Brain pericyte (primary cell): ENCODE measurements at regions not wholly inside any gene's neighbourhood (a gene's known extent, or its start where the extent isn't known, plus 50 kb on each side); places are given as distances from the start of the nearest gene placed in this dataset.

ENCODE experiments used
- DNase-seq: peaks from one replicate; pipeline ENCODE4 v3.0.0-alpha.2; 2012; ENCODE audit warnings: low read depth, low spot score

GRCh38 chr13:74414458-74414857, 280.3 kb upstream of the KLF12 start:
- no peak for DNase-seq

- DNase-seq, result no peak
Observed at GRCh38 chr13:74413482-74413881, 279.3 kb upstream of the KLF12 start.

- no peak for DNase-seq
Observed at GRCh38 chr13:74409551-74409950, 275.3 kb upstream of the KLF12 start.

GRCh38 chr13:74406420-74406819, 272.2 kb upstream of the KLF12 start:
- no peak for DNase-seq

GRCh38 chr13:74398599-74398998, 264.4 kb upstream of the KLF12 start:
- no peak for DNase-seq

GRCh38 chr13:74389056-74389455, 254.9 kb upstream of the KLF12 start:
- DNase-seq, result no peak

GRCh38 chr13:74388626-74389025, 254.4 kb upstream of the KLF12 start:
- DNase-seq, result no peak

GRCh38 chr13:74372511-74372910, 238.3 kb upstream of the KLF12 start:
- no peak for DNase-seq

GRCh38 chr13:74367193-74367592, 233.0 kb upstream of the KLF12 start:
- no peak for DNase-seq

GRCh38 chr13:74361274-74361673, 227.1 kb upstream of the KLF12 start:
- no peak for DNase-seq

- DNase-seq, result no peak
Observed at GRCh38 chr13:74346960-74347359, 212.8 kb upstream of the KLF12 start.

GRCh38 chr13:74338341-74338740, 204.1 kb upstream of the KLF12 start:
- DNase-seq, result no peak

- no peak for DNase-seq
Observed at GRCh38 chr13:74336546-74336945, 202.3 kb upstream of the KLF12 start.

- DNase-seq, result no peak
Observed at GRCh38 chr13:74335370-74335769, 201.2 kb upstream of the KLF12 start.

GRCh38 chr13:74329962-74330361, 195.8 kb upstream of the KLF12 start:
- no peak for DNase-seq

GRCh38 chr13:74325106-74325505, 190.9 kb upstream of the KLF12 start:
- DNase-seq, result peak; percentile 51

GRCh38 chr13:74324338-74324737, 190.1 kb upstream of the KLF12 start:
- no peak for DNase-seq

GRCh38 chr13:74322562-74322961, 188.4 kb upstream of the KLF12 start:
- no peak for DNase-seq

GRCh38 chr13:74320282-74320681, 186.1 kb upstream of the KLF12 start:
- no peak for DNase-seq

GRCh38 chr13:74316547-74316946, 182.3 kb upstream of the KLF12 start:
- no peak for DNase-seq

- no peak for DNase-seq
Observed at GRCh38 chr13:74306496-74306895, 172.3 kb upstream of the KLF12 start.

- DNase-seq, result no peak
Observed at GRCh38 chr13:74305876-74306275, 171.7 kb upstream of the KLF12 start.

- DNase-seq, result no peak
Observed at GRCh38 chr13:74301258-74301935, 167.2 kb upstream of the KLF12 start.

- DNase-seq, result no peak
Observed at GRCh38 chr13:74300162-74300561, 166.0 kb upstream of the KLF12 start.
